HG03354 (cell line): ENCODE measurements at regions not wholly inside any gene's neighbourhood (a gene's known extent, or its start where the extent isn't known, plus 50 kb on each side); places are given as distances from the start of the nearest gene placed in this dataset.
"Not testable (repeated sequence)": the region's sequence is repeated elsewhere in the genome, so short reads cannot be mapped to it uniquely, and the experiment has no call there.

ENCODE experiments used
- ATAC-seq: cut with Tn5 transposase; IDR thresholded peaks from one replicate; pipeline ENCODE4 v1.9.1; 2021; ENCODE audit warnings: mild to moderate bottlenecking; ENCODE audit not compliant: unreplicated experiment, poor library complexity, severe bottlenecking

DNA sequence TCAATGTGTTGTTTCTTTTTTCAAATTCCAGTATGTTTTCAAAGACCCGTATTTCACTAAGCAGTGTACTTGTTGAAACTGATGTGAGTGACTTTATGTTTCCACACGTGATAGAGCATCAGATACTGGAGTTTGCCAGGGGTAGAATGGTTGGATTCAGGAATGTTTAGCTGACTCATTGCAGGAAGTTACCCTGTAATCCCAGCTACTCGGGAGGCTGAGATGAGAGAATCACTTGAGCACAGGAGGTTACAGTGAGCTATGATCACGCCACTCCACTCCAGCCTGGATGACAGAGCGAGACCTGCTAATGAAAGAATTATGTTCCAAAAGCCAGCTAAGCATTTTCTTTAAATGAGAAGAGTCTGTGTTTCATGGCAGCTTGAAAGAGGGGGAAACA is 147.6 kb downstream of the RBMX2 start:
- not testable (repeated sequence) for ATAC-seq

- no peak for ATAC-seq
Measured at GRCh38 chrX:130550351-130550750, 148.6 kb downstream of the RBMX2 start.

DNA sequence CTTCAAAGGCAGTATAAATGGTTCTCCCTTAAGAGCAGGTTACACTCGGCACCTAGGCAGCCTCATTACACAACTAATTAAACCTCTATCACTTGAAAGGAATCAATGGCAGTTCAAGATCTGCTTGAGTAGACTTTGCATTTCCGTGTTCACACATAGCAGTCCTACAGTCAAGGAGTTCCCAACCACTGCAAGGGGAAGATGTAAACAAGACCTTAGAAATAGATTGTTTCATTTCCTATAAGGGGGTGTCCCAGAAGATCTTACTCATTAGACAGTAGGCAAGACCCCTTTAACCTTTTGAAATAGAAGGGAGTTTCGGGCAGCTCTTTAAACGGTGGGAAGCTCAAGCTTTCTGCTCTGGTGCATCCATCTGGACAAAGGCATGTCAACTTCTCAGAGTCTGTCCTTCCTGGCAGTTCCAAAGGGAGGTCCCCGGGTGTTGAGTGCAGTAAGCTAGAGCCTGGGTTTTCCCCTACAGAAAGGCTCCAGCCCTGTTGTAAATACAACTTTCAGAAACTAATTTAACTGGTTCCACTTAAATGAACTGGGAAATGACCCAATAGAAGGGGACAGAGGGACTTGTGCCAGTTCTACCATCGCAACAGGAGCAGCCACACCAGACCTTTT is 150.8 kb downstream of the RBMX2 start:
- peak; percentile 85 for ATAC-seq

DNA sequence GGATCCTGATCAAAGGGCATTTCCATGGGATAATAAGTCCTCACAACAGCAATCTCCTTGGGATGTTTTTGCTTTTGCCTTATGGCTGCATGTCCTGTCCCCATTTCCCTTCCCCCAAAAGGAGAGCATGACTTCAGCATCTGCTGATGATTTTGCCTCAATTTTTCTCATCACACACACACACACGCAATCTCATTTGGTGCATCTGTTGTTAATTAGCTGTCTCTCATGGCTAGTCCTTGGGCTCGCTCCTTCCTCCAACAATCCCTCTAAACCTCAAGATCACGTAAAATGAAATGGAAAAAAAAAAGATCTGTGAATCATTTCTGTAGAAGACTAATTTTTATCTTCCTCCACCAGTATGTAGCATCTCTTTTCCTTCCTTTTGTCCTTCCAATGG is 153.6 kb downstream of the RBMX2 start:
- no peak for ATAC-seq

DNA sequence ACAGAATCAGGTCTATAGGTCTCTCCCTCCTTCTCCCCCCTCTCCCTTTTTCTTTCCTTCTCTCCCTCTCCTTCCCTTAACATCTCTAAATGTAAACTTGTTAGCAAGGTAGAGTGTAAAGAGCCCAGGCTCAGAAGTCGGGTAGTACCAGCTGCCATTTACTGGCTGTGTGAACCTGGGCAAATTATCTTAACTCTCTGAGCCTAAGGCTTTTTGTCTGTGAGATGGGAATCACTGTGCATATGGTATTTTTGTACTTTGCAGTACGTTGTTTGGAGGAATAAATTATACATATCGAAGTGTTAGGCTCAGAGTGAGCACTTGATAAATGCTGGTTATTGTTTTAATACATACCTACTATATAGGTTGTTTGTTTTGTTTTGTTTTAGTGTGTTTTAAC is 154.0 kb downstream of the RBMX2 start:
- no peak for ATAC-seq

- ATAC-seq = no peak
Measured at GRCh38 chrX:130556951-130557350, 155.2 kb downstream of the RBMX2 start.

GRCh38 chrX:130560544-130560943 is 158.8 kb downstream of the RBMX2 start:
- ATAC-seq = no peak

- ATAC-seq = no peak
Measured at GRCh38 chrX:130561930-130562329, 160.1 kb downstream of the RBMX2 start.

GRCh38 chrX:130563476-130563875 is 161.7 kb downstream of the RBMX2 start:
- peak; percentile 98 for ATAC-seq

GRCh38 chrX:130566028-130566683 is 164.4 kb downstream of the RBMX2 start:
- ATAC-seq = no peak

- ATAC-seq = not testable (repeated sequence)
Measured at GRCh38 chrX:130573030-130573429, 171.2 kb downstream of the RBMX2 start.
